HG03196 (cell line): ENCODE measurements at regions not wholly inside any gene's neighbourhood (a gene's known extent, or its start where the extent isn't known, plus 50 kb on each side); places are given as distances from the start of the nearest gene placed in this dataset.

Source experiments
- ATAC-seq: cut with Tn5 transposase; IDR thresholded peaks from one replicate; pipeline ENCODE4 v1.9.1; 2021; ENCODE audit not compliant: unreplicated experiment

DNA sequence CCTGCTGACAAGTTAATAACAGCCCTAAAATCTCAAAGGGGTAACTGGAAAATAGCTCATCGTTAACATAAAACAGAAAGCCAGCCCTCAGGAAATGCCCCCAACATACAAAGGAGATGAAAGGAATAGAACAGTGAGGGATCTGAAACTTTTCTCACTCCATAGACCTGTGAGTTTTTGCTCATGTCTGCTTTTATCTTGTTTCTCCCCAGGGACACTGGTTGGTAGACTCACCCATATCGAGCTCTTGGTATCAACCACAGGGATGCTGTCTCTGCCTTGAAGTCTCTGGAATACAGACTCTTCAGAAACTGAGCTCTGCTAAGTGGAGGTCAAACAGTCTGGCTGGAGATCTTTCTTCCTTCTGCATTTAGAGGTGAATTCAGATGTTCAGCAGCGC, 77.4 kb upstream of the CAMK1G start:
- no peak for ATAC-seq

DNA sequence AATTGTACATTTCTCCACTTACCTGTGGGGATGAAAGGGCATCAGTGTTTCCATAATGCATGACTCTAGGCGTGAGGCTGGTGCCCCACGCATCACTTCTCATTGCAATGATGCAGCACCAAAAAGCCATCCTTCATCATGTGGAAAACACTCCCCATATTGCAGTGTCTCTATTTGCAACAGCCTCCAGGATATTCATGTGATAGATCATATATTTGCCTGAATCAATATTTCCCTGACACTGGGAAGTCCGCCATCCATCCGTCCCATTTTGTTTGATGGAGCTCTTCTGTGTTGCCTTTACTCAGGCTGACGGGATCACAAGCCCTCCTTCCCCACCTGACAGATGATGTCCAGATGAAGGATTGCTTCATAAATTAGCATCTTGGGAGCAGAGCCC, 74.5 kb upstream of the CAMK1G start:
- ATAC-seq, result no peak

DNA sequence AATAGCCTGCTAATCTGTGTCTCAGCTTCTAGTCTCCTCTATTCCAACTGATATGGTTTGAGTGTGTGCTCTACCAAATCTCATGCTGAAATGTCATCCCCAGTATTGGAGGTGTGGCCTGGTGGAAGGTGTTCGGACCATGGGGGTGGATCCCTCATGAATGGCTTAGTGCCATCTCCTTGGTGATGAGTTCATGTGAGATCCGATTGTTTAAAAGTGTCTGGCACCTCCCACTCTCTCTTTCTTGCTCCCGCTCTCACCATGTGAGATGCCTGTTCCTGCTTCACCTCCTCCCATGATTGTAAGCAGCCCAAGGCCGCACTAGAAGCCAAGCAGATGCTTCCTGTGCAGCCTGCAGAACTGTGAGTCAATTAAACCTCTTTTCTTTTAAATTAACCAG, 73.5 kb upstream of the CAMK1G start:
- ATAC-seq, result no peak

DNA sequence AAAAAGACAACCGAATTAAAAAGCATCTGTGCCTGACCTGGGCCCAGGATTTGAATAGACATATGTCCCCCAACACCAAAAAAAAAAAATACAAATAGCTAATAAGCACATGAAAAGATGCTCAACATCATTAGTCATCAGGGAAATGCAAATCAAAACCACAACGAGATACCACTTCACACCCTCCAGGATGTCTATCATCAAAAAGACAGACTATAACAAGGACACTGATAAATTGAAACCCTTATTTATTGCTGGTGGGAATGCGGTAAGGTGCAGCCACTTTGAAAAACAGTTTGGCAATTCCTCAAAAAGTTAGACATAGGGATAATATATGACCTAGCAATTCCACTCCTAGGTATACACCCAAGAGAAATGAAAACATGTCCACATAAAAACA, 72.3 kb upstream of the CAMK1G start:
- no peak for ATAC-seq

DNA sequence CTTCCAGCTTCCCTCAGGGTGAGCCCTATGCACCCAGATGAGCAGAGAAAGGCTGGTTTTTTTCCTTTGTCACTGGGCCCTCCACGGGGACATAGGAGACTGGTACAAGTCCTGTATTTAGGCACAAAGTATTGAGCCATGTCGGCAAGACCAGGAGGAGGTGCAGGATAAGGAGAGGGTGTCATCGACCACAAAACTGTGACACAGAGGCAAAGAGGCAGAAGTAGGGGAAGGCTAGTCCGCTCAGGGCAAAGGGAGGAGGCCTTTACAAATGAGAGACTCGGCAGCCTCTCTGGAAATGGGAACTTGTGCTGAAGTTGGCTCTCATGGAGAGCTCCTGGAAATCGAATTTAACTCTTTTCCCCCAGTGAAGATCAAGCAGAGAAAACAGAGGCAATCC, 70.7 kb upstream of the CAMK1G start:
- no peak for ATAC-seq

DNA sequence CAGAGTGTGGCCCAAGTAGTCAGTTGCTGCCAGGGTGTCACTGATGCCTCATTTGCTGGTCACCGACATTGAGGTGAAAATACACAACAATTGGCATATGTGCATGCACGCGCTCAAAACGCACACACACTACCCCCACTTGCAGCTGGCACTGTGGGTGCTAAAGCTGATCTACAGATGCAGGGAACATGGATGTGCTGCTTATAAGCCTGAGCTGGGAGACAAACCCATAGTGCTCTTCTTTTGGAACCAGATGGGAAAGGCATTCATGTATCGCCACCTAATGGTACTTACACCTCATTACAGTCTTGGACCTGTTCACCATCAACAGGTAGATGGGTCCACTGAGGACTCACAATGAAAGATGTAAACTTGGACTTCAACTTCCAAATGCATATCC, 70.3 kb upstream of the CAMK1G start:
- ATAC-seq, result no peak

DNA sequence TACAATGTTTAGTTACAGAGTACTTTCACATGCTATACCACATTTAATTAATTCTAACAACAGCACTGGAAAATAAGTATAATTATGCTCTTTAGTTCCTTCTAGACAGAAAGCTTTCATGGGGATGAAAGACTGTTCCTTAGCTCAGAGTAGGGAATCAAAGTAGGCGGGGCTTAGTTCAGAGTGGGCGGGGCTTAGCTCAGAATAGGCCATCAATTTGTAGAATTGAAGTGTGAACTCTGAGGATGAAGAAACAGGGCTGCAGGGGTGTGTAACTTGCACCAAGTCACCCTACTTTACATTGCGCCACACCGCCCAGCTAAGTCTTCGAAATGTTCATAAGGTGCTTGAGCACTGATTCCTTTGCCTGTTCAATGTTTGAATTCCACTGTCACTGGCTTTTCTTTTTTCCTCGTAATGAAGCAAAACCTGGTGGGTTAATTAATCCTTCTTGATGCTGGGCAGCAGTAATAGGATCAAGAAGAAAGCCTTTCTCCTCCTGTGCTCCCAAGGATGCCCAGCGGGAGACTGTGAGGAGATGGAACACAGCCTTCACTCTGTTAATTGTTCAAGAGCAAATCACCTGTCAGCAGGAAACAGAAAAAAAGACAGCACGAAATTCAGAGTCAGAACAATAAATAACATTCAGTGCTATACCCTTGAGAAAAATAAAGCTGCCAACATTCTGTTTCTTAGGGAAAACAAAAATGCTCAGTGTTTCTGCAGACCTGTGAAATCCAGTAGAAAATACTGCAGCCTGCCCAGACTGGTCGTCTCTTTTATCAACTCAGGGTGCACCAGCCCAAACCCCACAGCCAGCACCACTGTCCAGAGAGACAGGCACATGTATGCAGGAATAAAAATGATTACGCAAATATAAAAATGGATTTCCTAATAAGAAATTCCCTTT, 66.5 kb upstream of the CAMK1G start:
- ATAC-seq, result no peak

DNA sequence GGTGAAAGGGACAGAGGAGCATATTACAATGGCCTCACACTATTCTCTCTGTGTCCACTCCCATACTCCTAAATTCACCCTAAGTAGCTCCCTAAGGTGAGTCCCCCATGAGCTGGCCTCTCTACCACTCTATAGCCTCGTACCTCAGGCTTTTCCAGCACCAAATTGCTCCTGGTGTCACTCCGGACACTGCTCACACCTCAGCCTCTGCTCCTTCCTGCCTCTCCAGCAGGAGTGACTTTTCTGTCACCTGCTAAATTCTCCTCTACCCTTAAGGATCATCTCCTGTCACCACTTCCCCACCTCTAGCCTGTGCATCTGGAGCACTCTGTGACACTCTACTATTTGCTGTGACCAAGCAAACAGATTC, 65.8 kb upstream of the CAMK1G start:
- ATAC-seq, result no peak

DNA sequence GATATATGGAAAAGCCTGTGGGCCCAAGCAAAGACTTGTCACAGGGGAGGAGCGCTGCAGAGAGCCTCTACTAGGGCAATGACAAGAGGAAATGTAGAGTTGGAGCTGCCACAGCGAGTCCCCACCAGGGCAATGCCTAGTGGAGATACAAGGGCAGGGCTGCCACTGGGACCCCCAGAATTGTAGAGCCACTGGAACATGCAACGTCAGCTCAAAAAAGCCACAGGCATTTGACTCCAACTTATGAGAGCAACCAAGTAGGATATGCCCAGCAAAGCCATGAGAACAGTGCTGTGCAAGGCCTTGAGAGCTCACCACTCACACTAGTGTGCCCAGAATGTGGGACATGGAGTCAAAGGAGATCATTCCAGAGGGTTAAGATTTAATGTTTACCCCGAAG, 63.7 kb upstream of the CAMK1G start:
- ATAC-seq, result no peak

DNA sequence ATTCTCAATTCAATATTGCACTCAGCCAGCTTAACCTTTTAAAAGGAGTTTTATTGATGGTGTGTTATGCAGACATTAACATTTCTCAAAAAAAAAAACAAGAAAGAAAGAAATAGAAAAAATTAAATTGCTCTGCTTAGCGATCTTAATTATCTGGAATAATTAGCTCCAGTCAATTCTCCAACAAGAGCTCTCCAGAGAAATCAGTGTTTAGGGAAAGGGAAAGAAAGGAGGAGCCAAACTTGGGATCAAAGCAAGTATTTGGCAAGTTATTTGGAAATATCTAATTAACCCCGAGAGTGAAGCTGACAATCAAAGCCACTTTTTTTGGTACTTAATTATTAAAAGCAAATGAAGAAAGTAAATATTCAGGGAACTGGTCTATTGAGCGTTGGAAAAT, 60.7 kb upstream of the CAMK1G start:
- ATAC-seq, result no peak

DNA sequence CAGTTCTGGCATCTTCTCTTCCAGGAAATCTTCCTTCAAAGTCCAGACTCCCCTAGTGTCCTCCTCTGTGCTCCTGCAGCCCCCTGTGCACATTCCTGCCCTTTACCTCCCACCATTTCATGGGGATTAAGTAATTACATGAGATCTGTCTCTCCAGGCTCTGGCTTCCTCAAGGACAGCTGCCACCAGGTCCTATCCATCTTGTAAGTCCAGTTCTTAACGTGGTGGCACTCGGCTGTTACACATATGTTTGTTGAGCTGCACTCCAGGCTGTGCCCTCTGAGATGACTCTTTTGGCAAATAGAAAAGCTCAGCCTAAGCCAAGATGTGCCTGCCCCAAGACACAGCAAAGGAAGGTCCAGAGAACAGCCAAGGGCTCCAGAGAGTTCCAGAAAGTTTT, 57.4 kb upstream of the CAMK1G start:
- ATAC-seq, result no peak

DNA sequence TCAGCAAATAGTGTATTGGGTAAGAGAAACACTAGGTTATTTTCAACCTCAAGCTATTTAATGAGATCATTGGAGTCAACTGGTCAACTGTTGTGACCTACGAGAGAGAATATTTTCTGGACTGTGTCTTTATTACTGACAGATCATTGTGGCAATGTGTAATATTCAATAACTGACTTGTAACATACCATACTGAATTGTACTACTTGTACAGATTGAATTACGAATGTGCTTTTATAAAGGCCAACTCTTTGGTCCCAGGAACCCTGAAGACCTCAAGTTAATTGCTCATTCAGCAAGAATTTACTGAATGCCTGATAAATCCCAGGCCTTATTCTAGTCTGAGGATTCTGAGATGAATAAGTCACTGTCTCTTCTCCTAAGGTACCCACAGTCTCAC, 56.1 kb upstream of the CAMK1G start:
- no peak for ATAC-seq

DNA sequence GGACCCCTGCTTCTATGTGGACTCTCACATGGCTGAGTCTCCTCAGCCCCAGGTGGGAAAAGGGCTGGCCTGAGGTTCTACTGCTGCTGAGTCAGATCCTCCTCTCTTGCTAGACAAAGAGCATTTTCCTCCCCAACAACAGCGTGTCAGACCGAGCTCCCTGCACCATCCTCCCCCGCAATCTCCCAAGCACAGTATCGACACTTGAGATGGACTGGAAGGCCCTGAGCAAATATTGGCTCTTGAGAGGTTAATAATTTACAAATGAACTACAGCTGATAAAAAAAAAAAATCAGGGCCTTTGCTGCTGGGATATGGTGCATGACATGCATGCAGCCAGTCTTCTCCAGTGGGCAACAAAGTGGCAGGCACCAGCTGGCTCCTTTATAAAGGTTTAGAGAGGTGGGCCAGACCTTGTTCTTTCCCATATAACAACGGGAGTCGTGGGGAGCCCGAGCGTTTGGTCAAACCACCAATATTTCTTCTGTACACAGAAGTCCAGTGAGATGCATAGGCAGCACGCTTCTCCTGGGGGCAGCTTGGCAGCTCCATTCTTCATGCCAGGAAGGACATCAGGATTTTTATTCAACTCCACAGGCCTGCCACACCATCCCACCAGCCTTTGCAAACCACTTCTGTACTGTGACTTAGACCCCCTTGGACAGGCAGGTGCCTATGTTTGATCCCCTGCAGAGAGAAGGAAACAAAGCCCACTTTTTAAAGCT, 55.4 kb upstream of the CAMK1G start:
- no peak for ATAC-seq

DNA sequence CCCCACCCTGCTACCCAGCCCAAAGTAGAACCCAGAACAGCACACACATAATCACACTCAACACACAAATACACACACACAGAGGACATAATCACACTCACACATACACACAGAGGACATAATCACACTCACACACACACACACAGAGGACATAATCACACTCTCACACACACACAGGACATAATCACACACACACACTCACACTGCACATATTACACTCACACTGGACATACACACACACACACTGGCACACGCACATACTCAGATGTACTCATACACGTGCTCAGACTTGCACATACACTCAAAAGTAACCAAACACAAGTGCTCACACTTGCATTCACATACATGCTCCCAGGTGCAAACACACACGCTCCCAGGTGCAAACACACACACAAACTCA, 54.3 kb upstream of the CAMK1G start:
- no peak for ATAC-seq

DNA sequence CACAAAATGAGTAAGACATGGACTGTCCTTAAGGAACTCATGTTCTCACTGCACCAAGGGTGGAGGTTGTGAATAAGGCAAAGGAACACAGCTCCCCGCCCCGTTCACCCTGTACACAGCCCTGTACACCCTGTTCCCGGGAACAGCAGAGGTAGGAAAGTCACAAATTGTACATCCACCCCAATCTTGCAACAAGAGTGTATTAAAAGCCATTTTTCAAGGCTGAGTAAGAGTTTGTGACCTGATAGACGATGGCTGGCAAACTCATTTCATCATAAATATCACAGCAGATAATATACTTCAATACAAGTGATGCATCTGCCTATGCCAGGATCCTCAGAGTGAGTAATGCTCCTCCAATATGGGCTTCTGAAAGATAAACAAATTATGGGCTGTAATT, 52.5 kb upstream of the CAMK1G start:
- ATAC-seq, result no peak

DNA sequence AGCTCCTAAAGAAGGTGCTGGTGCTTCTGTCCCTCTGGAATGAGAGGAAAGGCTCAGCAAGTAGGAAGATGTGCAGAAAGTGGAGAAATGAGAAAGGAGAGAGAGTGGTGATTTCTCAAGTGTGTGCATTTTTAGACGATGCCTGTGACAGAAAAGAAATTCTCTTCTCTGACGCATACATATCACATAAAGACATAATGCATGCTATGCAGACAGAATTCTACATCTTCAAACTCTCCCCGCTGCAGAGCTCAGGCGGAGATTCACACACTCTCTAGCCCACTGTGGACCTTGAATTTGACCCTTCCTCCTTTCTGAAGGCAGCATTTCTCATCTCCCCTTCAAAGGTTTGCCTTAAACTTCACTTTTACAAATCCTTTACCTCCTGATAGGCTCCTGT, 52.0 kb upstream of the CAMK1G start:
- ATAC-seq, result no peak
